Subcutaneous abdominal adipose tissue (tissue), 5 donors: ENCODE measurements at regions not wholly inside any gene's neighbourhood (a gene's known extent, or its start where the extent isn't known, plus 50 kb on each side); places are given as distances from the start of the nearest gene placed in this dataset.
"Not testable (repeated sequence)": the region's sequence is repeated elsewhere in the genome, so short reads cannot be mapped to it uniquely, and the experiment has no call there.

Source experiments
- H3K27ac ChIP-seq: one replicate; pipeline ENCODE4 v1.7.0; 2013; ENCODE audit warnings: low read depth, mild to moderate bottlenecking, inconsistent platforms, low read length, moderate library complexity
- H3K27me3 ChIP-seq, 5 donors: one replicate each; pipeline ENCODE4 v1.7.0; 2013; ENCODE audit warnings: low read length in 5 of 5, inconsistent platforms in 1 of 5; ENCODE audit not compliant: control insufficient read depth in 5 of 5, insufficient read depth in 4 of 5
- H3K36me3 ChIP-seq, 5 donors: one replicate each; pipeline ENCODE4 v1.7.0; 2013; ENCODE audit warnings: low read length in 5 of 5; ENCODE audit not compliant: control insufficient read depth in 5 of 5, insufficient read depth in 5 of 5
- H3K4me1 ChIP-seq, 5 donors: one replicate each; pipeline ENCODE4 v1.7.0; 2013; ENCODE audit warnings: low read length in 5 of 5, mild to moderate bottlenecking in 3 of 5, moderate library complexity in 1 of 5; ENCODE audit not compliant: control insufficient read depth in 5 of 5, insufficient read depth in 5 of 5
- H3K4me3 ChIP-seq, 5 donors: one replicate each; pipeline ENCODE4 v1.7.0; 2013; ENCODE audit warnings: low read length in 5 of 5, low read depth in 1 of 5
- H3K9ac ChIP-seq, 5 donors: one replicate each; pipeline ENCODE4 v1.7.0; 2013; ENCODE audit warnings: low read length in 5 of 5, mild to moderate bottlenecking in 4 of 5, moderate library complexity in 3 of 5
- H3K9me3 ChIP-seq, 5 donors: one replicate each; pipeline ENCODE4 v1.7.0; 2013; ENCODE audit warnings: low read length in 5 of 5; ENCODE audit not compliant: control insufficient read depth in 5 of 5
- donor health status: healthy.
- donor health status: healthy.
- donor health status: healthy.
- donor health status: healthy.
- donor health status: healthy.

GRCh38 chr4:54586320-54586955 is 71.3 kb upstream of the KIT start:
- H3K27me3 ChIP-seq: no peaks in the 10 kb centered on the region

DNA sequence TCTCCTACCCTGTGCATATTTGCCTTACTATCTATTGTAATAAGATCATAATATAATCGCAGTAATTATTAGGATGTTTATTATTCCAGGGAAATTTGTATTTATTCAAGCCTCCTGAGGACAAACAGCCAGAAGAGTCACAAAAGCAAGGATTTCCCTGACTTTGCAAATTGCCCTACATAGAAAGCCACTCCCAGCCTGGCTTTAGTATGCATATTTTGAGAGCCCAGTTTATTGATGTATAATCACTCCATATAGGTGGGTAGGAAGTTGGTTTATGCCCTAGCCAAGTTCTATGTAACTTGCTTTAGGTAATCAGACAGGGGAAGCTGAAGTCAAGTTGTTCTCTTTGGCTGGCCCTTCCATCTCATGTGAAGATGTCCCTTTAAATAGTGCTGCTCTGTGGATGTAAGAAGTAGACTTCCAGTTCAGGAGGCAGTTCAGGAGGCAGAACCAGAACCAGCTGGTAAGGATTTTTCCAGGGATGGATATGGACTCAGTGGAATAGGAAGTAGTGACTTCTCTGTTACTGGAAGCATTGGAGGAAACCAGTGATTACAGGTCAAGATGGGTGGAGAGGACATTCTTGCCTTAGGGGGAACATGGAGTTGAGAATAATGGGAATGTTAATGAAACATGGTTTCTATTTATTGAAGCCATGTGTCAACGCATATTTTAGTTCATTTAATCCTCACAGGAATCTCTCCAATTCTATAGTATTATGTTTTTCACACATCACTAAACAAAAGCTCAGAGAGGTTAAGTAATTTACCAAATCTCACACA is 70.5 kb upstream of the KIT start:
- H3K27ac ChIP-seq: no peak overlapping the region
- no peaks in the 10 kb centered on the region for H3K9me3 ChIP-seq
- no peak overlapping the region for H3K4me3 ChIP-seq
- H3K27me3 ChIP-seq: no peaks in the 10 kb centered on the region
- no peaks in the 10 kb centered on the region for H3K36me3 ChIP-seq
- no peak overlapping the region for H3K9ac ChIP-seq
- no peaks in the 10 kb centered on the region for H3K4me1 ChIP-seq

More at GRCh38 chr4:54586320-54586955, 71.3 kb upstream of the KIT start:
- Histone ChIP-seq H3K36me3 (no peaks in the 10 kb centered on the region), H3K4me1 (no peaks in the 10 kb centered on the region), H3K9ac (no peak overlapping the region), H3K27ac (no peak overlapping the region), H3K9me3 (no peaks in the 10 kb centered on the region), H3K4me3 (no peak overlapping the region)

GRCh38 chr4:54588404-54588803 is 69.4 kb upstream of the KIT start:
- H3K4me1 ChIP-seq: no peaks in the 10 kb centered on the region
- H3K36me3 ChIP-seq: no peaks in the 10 kb centered on the region
- no peaks in the 10 kb centered on the region for H3K9me3 ChIP-seq
- no peaks in the 10 kb centered on the region for H3K27me3 ChIP-seq
- no peak overlapping the region for H3K4me3 ChIP-seq
- no peak overlapping the region for H3K27ac ChIP-seq
- H3K9ac ChIP-seq: no peak overlapping the region

DNA sequence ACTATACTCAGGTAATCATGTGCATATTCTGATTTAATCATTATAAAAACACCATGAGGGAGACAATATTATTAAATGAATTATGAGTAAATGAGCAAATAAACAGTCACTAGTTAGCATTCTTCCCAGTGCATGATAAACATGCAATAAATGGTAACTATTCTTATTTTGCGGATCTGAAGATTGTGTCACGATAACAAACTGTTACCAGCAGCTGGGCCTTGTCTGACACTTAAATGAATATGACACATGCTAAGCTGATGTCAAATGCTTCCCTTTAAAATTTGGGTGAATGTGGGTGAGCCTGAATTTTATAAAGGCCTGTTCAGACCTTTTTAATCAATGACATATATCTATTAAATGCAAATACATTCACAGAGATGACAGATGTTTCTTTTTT is 68.2 kb upstream of the KIT start:
- Histone ChIP-seq H3K27me3 (no peaks in the 10 kb centered on the region), H3K9me3 (no peaks in the 10 kb centered on the region), H3K27ac (no peak overlapping the region), H3K4me3 (no peak overlapping the region), H3K36me3 (no peaks in the 10 kb centered on the region), H3K9ac (no peak overlapping the region), H3K4me1 (no peaks in the 10 kb centered on the region)

DNA sequence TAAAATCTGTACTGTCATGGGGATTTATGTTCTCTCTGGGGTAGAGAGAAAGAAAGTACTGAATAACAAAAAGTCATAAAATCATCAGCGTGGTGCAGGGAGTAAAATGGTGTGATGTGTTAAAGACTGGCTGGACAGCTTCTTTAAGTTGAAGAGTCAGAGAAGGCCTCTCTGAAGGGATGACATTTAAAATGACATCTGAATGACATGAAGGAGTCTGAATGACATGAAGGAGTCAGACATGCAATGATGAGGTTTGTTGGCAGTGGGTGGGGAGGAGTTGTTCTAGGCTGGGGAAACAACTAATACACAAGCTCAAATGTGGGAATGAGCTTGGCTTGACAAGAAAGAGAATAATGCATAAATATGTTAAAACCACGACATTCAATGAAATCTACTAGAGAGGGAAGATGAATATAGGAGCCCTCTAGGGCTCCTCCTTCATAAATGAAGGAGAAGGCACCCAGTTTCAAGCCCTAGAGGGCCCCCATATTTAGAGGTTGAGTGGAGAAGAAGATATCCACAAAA is 63.9 kb upstream of the KIT start:
- H3K27me3 ChIP-seq: no peaks in the 10 kb centered on the region
- H3K9me3 ChIP-seq: no peaks in the 10 kb centered on the region
- no peak overlapping the region for H3K9ac ChIP-seq
- H3K27ac ChIP-seq: no peak overlapping the region
- H3K4me1 ChIP-seq: no peaks in the 10 kb centered on the region
- H3K36me3 ChIP-seq: no peaks in the 10 kb centered on the region
- no peak overlapping the region for H3K4me3 ChIP-seq

GRCh38 chr4:54596201-54596600 is 61.6 kb upstream of the KIT start:
- no peak overlapping the region for H3K4me3 ChIP-seq
- H3K4me1 ChIP-seq: no peaks in the 10 kb centered on the region
- no peak overlapping the region for H3K9ac ChIP-seq
- no peak overlapping the region for H3K27ac ChIP-seq
- H3K27me3 ChIP-seq: no peaks in the 10 kb centered on the region
- no peaks in the 10 kb centered on the region for H3K9me3 ChIP-seq
- no peaks in the 10 kb centered on the region for H3K36me3 ChIP-seq

DNA sequence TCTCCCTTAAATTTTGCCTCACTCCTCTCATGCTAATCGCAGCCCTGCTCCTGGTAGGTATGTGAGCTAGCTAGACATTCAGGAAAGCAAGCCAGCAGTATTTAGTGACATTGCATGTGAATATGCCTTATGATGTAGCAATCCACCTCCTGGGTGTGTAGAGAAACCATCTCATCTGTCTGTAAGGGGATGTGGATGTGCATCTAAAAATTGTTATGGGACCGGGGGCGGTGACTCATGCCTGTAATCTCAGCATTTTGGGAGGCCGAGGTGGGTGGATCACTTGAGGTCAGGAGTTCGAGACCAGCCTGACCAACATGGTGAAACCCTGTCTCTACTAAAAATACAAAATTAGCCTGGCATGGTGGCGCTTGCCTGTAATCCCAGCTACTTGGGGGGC is 60.1 kb upstream of the KIT start:
- H3K36me3 ChIP-seq, H3K9ac ChIP-seq: not testable (repeated sequence)

GRCh38 chr4:54602175-54602574 is 55.6 kb upstream of the KIT start:
- not testable (repeated sequence) for H3K4me3 ChIP-seq, H3K4me1 ChIP-seq, H3K27me3 ChIP-seq, H3K9me3 ChIP-seq, H3K9ac ChIP-seq, H3K27ac ChIP-seq, H3K36me3 ChIP-seq

More for the DNA sequence above, 60.1 kb upstream of the KIT start:
- not testable (repeated sequence) for H3K27ac ChIP-seq, H3K4me3 ChIP-seq, H3K9me3 ChIP-seq, H3K27me3 ChIP-seq, H3K4me1 ChIP-seq

DNA sequence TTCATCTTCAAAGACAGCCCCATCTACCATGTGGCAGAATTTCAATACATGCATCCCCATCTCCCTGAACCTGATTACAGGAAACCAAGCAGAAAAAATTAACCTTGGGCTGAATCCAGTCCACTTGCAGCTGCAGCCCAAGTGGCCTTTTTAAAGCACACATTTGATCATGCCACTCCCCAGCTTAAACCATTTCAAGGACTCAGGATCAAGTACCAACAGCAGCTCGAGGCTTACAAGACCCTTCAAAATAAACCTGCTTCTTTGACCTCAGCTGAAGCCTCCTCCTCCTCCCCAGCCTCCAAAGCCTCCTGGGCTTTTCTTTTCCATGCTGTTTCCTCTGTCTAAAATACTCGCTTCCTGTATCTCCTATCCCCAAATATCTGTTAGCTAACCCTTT is 50.7 kb upstream of the KIT start:
- Histone ChIP-seq H3K9me3 (peaks cover 0 to 8% (median 6%) of the 10 kb centered on the region in 5 donors), H3K27ac (no peak overlapping the region), H3K36me3 (no peaks in the 10 kb centered on the region)

DNA sequence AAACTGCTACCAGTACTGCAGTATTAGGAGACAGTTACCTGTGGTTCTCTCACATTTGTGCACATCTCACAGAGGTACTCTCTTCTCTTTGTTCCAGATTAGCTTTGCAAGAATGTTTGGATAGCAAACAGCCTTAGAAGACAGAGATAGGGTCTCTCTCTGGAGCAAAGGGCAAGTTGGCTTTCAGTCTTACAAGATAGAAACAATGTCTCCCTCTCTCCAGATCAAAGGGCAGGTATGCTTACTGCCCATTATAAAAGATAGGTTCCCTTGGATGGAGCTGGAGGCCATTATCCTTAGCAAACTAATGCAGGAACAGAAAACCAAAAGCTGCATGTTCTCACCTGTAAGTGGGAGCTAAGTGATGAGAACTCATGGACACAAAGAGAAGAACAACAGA is 50.2 kb upstream of the KIT start:
- Histone ChIP-seq H3K4me1 (no peaks in the 10 kb centered on the region), H3K4me3 (no peak overlapping the region), H3K9me3 (peaks cover 0 to 8% (median 6%) of the 10 kb centered on the region in 5 donors), H3K9ac (no peak overlapping the region), H3K27me3 (no peaks in the 10 kb centered on the region), H3K36me3 (no peaks in the 10 kb centered on the region), H3K27ac (no peak overlapping the region)

More for the DNA sequence above, 50.7 kb upstream of the KIT start:
- Histone ChIP-seq H3K4me1 (no peaks in the 10 kb centered on the region), H3K9ac (no peak overlapping the region), H3K4me3 (no peak overlapping the region), H3K27me3 (no peaks in the 10 kb centered on the region)
